ENCODE measurements at regions not wholly inside any gene's neighbourhood (a gene's known extent, or its start where the extent isn't known, plus 50 kb on each side); places are given as distances from the start of the nearest gene placed in this dataset.

DNA sequence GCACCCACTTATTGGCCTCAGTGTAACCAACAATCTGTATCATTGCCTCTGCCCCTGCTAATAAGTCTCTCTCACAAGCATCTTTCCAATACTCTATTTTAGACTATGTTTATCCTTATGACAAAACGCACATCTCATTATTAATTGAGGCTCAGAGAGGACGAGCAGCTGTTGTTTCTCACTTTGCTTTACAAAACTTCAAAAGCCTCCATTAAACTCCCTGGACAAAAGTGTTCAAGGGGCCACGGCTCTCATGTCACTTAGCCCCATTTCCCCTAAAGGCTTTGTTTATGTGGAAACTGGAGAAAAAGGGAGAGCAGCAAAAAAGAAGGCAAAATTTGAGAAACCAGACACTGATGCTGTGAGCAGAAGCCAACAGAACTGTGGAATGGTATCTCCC is 180.0 kb upstream of the LNX1 start:
- H3K27me3 Mint-ChIP-seq: peaks cover 0 to 2% of the 10 kb centered on the region in 2 donors
- no peak overlapping the region for H3K4me3 Mint-ChIP-seq
- DNase-seq: no peak
- Histone ChIP-seq H3K27ac (ENCODE audit: low read depth, low read length) (no peak overlapping the region), H3K27me3 (ENCODE audit: insufficient read depth, low read length, poor library complexity, severe bottlenecking) (no peaks in the 10 kb centered on the region), H3K9me3 (ENCODE audit: low read length) (no peaks in the 10 kb centered on the region), H3K4me1 (ENCODE audit: insufficient read depth, low read length) (no peaks in the 10 kb centered on the region), H3K4me3 (ENCODE audit: low read length) (no peak overlapping the region), H3K36me3 (ENCODE audit: insufficient read depth, low read length) (no peaks in the 10 kb centered on the region)
- no peaks in the 10 kb centered on the region for H3K9me3 Mint-ChIP-seq
- POLR2A ChIA-PET: no interaction called here
- no peak overlapping the region for H3K27ac Mint-ChIP-seq
- H3K36me3 Mint-ChIP-seq: no peaks in the 10 kb centered on the region
- CTCF ChIA-PET: no interaction called here
- no peaks in the 10 kb centered on the region for H3K4me1 Mint-ChIP-seq

DNA sequence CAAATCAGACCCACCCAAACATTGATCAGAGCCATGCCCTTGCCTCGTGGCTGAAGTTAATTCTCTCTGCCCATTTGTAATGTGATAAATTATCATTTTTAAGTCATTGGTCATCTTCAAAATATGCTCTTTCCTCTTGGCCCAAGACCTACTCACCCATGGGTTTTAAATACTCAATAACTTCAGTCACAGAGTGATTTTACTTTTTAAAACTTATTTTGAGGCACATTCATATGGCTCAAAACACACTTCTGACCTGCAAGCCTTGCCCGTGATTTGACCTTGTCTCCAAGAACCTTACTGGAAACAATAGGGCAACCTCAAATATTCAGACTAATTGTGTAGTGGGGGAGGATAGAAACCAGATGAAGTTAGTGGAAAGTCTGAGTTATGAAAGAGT is 176.2 kb upstream of the LNX1 start:
- Histone ChIP-seq H3K9me3 (ENCODE audit: low read length) (no peaks in the 10 kb centered on the region), H3K4me1 (ENCODE audit: insufficient read depth, low read length) (no peaks in the 10 kb centered on the region), H3K36me3 (ENCODE audit: insufficient read depth, low read length) (no peaks in the 10 kb centered on the region), H3K27ac (ENCODE audit: low read depth, low read length) (no peak overlapping the region), H3K4me3 (ENCODE audit: low read length) (no peak overlapping the region), H3K27me3 (ENCODE audit: insufficient read depth, low read length, poor library complexity, severe bottlenecking) (no peaks in the 10 kb centered on the region)
- DNase-seq: no peak
- H3K27ac Mint-ChIP-seq: no peak overlapping the region
- no peaks in the 10 kb centered on the region for H3K9me3 Mint-ChIP-seq
- H3K27me3 Mint-ChIP-seq: peaks cover 0 to 2% of the 10 kb centered on the region in 2 donors
- no peaks in the 10 kb centered on the region for H3K36me3 Mint-ChIP-seq
- H3K4me1 Mint-ChIP-seq: no peaks in the 10 kb centered on the region
- POLR2A ChIA-PET: no interaction called here
- CTCF ChIA-PET: no interaction called here
- no peak overlapping the region for H3K4me3 Mint-ChIP-seq

DNA sequence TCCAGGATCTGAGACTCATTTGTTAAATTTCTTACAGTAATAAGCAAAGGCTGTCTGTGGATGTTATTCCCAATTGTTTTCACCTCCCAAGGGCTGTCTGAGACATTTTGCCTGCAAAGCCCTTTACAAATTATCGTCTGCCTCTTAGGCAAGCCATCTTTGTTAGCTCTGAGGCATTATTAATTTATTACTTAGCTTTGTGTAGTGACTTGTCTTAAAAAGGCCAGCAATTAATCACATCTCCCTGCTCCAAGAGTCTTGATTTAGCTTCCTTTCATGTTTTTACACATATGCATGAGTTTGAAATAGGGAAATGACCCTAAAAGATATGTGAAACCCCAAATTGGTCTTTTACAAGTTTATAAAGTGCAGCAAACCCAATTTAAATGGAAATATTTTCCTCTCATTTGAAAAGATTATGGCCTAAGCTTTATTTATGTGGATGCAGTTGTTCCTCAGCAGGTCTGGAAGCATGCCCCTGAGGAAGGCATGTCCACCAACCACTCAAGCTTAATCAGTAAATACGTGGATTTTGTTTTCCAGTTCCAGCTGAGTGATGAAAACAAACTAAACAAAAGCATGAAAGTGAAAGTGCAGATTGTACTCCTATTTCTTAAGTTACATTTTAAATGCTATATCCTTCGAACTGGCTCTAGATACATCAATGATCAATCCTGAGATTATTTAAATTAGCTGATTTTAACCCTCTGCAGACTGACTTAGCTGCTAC is 173.6 kb upstream of the LNX1 start:
- ChIA-PET CTCF (no interaction called here), POLR2A (no interaction called here)
- Mint-ChIP-seq H3K4me3 (no peak overlapping the region), H3K27me3 (peaks cover 0 to 2% of the 10 kb centered on the region in 2 donors), H3K4me1 (no peaks in the 10 kb centered on the region), H3K27ac (no peak overlapping the region), H3K36me3 (no peaks in the 10 kb centered on the region), H3K9me3 (peaks cover 0 to 11% (median 7%) of the 10 kb centered on the region in 5 donors)
- DNase-seq: no peak
- H3K4me3 ChIP-seq (ENCODE audit: low read length): no peak overlapping the region
- no peaks in the 10 kb centered on the region for H3K4me1 ChIP-seq (ENCODE audit: insufficient read depth, low read length)
- no peaks in the 10 kb centered on the region for H3K27me3 ChIP-seq (ENCODE audit: insufficient read depth, low read length, poor library complexity, severe bottlenecking)
- no peak overlapping the region for H3K27ac ChIP-seq (ENCODE audit: low read depth, low read length)
- no peaks in the 10 kb centered on the region for H3K9me3 ChIP-seq (ENCODE audit: low read length)
- H3K36me3 ChIP-seq (ENCODE audit: insufficient read depth, low read length): no peaks in the 10 kb centered on the region

DNA sequence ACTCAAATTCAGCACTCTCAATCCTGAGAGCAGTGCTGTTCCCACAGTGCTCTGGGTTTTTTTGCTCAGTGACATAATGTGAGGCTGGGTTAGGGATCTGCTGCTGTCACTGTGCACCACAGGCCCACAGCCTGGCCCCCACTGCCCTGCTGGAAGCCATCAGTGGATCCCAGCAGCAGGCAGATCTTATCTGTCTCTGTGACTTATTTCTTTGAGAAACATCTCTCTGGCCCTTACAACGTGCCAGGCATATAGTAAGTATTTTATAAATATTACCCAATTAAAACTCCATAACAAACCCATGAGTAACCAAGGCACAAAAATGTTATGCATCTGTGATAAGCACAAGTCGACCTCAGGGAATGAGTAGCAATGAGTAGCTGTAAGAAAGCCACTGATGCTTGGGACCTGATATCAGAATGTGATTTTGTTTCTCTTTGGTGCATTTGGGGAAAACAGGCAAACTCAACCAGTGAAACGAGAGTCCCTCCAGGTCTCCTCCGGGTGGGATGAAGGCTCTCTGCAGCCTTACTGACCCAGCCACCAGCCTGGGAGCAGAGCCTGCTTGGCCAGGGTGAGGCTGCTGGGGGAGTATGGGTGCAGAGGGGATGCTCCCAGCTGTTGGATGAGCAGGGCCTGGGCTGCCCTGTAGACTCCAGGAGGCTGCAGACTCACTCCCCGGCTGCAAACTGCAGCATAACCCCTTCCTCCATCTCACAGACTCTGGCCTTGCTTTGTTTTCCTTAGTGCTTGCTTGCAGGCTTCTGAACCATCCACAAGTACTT is 172.7 kb upstream of the LNX1 start:
- no peak for DNase-seq

DNA sequence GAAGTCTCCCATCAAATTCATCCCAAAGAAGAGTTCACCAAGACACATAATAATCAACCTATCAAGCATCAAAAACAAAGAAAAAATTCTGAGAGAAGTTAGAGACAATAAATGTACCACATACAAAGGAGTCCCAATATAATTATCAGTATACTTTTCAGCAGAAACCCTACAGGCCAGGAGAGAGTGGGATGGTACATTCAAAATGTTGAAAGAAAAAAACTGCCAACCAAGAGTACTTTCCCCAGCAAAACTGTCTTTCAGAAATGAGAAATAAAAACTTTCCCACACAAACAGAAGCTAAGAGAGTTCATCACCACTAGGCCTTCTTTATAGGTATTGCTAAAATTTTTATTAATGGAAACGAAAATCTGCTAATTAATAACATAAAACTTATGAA is 164.4 kb upstream of the LNX1 start:
- H3K36me3 ChIP-seq (ENCODE audit: insufficient read depth, low read length): no peaks in the 10 kb centered on the region
- no peak for DNase-seq
- H3K9me3 ChIP-seq (ENCODE audit: low read length): no peaks in the 10 kb centered on the region
- peaks cover 4 to 5% of the 10 kb centered on the region in 2 donors for H3K27me3 Mint-ChIP-seq
- H3K4me3 Mint-ChIP-seq: no peak overlapping the region
- no peaks in the 10 kb centered on the region for H3K4me1 ChIP-seq (ENCODE audit: insufficient read depth, low read length)
- H3K27ac Mint-ChIP-seq: no peak overlapping the region
- H3K27me3 ChIP-seq (ENCODE audit: insufficient read depth, low read length, poor library complexity, severe bottlenecking): no peaks in the 10 kb centered on the region
- H3K36me3 Mint-ChIP-seq: peaks cover 0 to 2% (median 0%) of the 10 kb centered on the region in 3 donors
- H3K4me1 Mint-ChIP-seq: no peaks in the 10 kb centered on the region
- peaks cover 3 to 16% (median 10%) of the 10 kb centered on the region in 5 donors for H3K9me3 Mint-ChIP-seq
- ChIA-PET POLR2A (no interaction called here), CTCF (no interaction called here)
- H3K27ac ChIP-seq (ENCODE audit: low read depth, low read length): no peak overlapping the region
- H3K4me3 ChIP-seq (ENCODE audit: low read length): no peak overlapping the region

More for the DNA sequence above, 172.7 kb upstream of the LNX1 start:
- peaks cover 0 to 11% (median 7%) of the 10 kb centered on the region in 5 donors for H3K9me3 Mint-ChIP-seq
- Histone ChIP-seq H3K36me3 (ENCODE audit: insufficient read depth, low read length) (no peaks in the 10 kb centered on the region), H3K4me3 (ENCODE audit: low read length) (no peak overlapping the region), H3K4me1 (ENCODE audit: insufficient read depth, low read length) (no peaks in the 10 kb centered on the region), H3K27me3 (ENCODE audit: insufficient read depth, low read length, poor library complexity, severe bottlenecking) (no peaks in the 10 kb centered on the region), H3K9me3 (ENCODE audit: low read length) (no peaks in the 10 kb centered on the region), H3K27ac (ENCODE audit: low read depth, low read length) (no peak overlapping the region)
- peaks cover 0 to 2% of the 10 kb centered on the region in 2 donors for H3K27me3 Mint-ChIP-seq
- no peaks in the 10 kb centered on the region for H3K36me3 Mint-ChIP-seq
- CTCF ChIA-PET: no interaction called here
- H3K4me1 Mint-ChIP-seq: no peaks in the 10 kb centered on the region
- H3K27ac Mint-ChIP-seq: no peak overlapping the region
- no peak overlapping the region for H3K4me3 Mint-ChIP-seq
- POLR2A ChIA-PET: no interaction called here

DNA sequence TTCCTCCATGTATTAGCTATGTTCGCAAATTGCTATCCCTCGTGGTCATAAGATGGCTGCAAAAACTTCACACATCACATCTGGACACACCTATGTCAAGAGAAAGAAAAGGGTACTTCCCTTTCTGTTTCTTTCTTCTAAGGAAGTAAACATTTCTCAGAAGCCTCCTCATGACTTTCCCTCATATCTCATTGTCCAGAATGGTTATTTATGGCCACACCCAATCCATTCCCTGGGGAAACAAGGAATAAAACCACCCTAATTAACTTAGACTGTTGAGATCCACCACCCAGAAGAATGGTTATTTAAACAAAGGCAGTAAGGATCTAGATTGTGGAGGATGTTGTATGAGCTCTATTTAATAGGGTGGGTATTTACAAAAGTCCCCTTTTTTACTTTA is 160.8 kb upstream of the LNX1 start:
- Histone ChIP-seq H3K27me3 (ENCODE audit: insufficient read depth, low read length, poor library complexity, severe bottlenecking) (no peaks in the 10 kb centered on the region), H3K4me3 (ENCODE audit: low read length) (no peak overlapping the region), H3K36me3 (ENCODE audit: insufficient read depth, low read length) (no peaks in the 10 kb centered on the region), H3K27ac (ENCODE audit: low read depth, low read length) (no peak overlapping the region), H3K9me3 (ENCODE audit: low read length) (no peaks in the 10 kb centered on the region), H3K4me1 (ENCODE audit: insufficient read depth, low read length) (no peaks in the 10 kb centered on the region)
- POLR2A ChIA-PET: no interaction called here
- H3K4me1 Mint-ChIP-seq: no peaks in the 10 kb centered on the region
- no peak overlapping the region for H3K27ac Mint-ChIP-seq
- CTCF ChIA-PET: no interaction called here
- no peak overlapping the region for H3K4me3 Mint-ChIP-seq
- peaks cover 8 to 15% of the 10 kb centered on the region in 2 donors for H3K27me3 Mint-ChIP-seq
- H3K36me3 Mint-ChIP-seq: peaks cover 0 to 2% (median 0%) of the 10 kb centered on the region in 3 donors
- H3K9me3 Mint-ChIP-seq: peaks cover 3 to 16% (median 5%) of the 10 kb centered on the region in 5 donors
- DNase-seq: no peak

DNA sequence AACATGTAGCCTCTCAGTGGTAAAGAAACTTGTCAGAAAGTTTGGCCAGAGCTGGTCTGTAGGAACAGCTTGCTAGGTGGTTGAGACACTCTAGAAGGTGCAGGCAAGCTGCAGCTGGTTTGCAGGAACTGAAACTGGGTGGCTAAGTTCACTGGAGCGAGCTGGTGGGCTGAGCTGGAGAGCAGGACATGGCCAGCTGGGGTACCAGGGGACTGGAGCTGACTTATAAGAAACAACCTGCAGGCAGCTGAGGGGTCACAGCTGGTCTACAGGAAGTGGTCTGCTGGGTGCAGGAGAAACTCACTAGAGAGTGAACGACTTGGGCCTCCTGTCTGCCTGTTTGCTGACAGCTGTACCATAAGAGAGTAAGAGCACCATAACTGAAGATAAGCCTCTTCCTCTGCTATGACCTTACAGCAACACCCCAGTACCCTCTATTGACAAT is 157.1 kb upstream of the LNX1 start:
- H3K4me3 ChIP-seq (ENCODE audit: low read length): no peak overlapping the region
- H3K36me3 ChIP-seq (ENCODE audit: insufficient read depth, low read length): no peaks in the 10 kb centered on the region
- DNase-seq: no peak
- CTCF ChIA-PET: no interaction called here
- no peaks in the 10 kb centered on the region for H3K27me3 ChIP-seq (ENCODE audit: insufficient read depth, low read length, poor library complexity, severe bottlenecking)
- no peaks in the 10 kb centered on the region for H3K4me1 ChIP-seq (ENCODE audit: insufficient read depth, low read length)
- no peak overlapping the region for H3K27ac ChIP-seq (ENCODE audit: low read depth, low read length)
- no peaks in the 10 kb centered on the region for H3K9me3 ChIP-seq (ENCODE audit: low read length)
- no peaks in the 10 kb centered on the region for H3K36me3 Mint-ChIP-seq
- POLR2A ChIA-PET: no interaction called here
- no peaks in the 10 kb centered on the region for H3K4me1 Mint-ChIP-seq
- peaks cover 6 to 16% of the 10 kb centered on the region in 2 donors for H3K27me3 Mint-ChIP-seq
- no peak overlapping the region for H3K27ac Mint-ChIP-seq
- H3K4me3 Mint-ChIP-seq: no peak overlapping the region
- H3K9me3 Mint-ChIP-seq: no peaks in the 10 kb centered on the region

DNA sequence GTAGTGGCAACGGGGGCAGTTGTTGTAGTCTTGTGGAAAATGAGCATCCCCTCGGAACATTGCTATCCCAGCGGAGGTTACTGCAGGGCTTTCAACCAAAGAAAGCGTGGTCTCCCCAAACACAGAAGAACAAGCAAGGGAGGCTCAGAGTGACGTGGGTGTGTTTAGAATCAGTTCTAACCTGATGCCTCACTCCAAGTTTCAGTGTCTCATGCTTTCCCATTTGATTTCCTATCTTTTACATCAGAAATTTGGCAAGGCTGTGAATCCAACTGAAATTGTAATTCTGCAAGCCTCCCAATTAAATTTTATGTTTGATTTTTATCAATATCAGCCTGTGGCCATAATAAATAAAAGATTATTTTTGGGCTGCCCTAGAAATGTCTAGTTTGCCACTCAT is 156.1 kb upstream of the LNX1 start:
- no peaks in the 10 kb centered on the region for H3K4me1 Mint-ChIP-seq

More for the DNA sequence above, 156.1 kb upstream of the LNX1 start:
- H3K27ac Mint-ChIP-seq: no peak overlapping the region
- H3K36me3 Mint-ChIP-seq: no peaks in the 10 kb centered on the region
- Histone ChIP-seq H3K36me3 (ENCODE audit: insufficient read depth, low read length) (no peaks in the 10 kb centered on the region), H3K4me3 (ENCODE audit: low read length) (no peak overlapping the region), H3K4me1 (ENCODE audit: insufficient read depth, low read length) (no peaks in the 10 kb centered on the region), H3K27ac (ENCODE audit: low read depth, low read length) (no peak overlapping the region), H3K27me3 (ENCODE audit: insufficient read depth, low read length, poor library complexity, severe bottlenecking) (no peaks in the 10 kb centered on the region), H3K9me3 (ENCODE audit: low read length) (no peaks in the 10 kb centered on the region)
- no peaks in the 10 kb centered on the region for H3K9me3 Mint-ChIP-seq
- no peak for DNase-seq
- POLR2A ChIA-PET: no interaction called here
- H3K27me3 Mint-ChIP-seq: peaks cover 7 to 13% of the 10 kb centered on the region in 2 donors
- CTCF ChIA-PET: no interaction called here
- H3K4me3 Mint-ChIP-seq: no peak overlapping the region
